ENCODE measurements at regions not wholly inside any gene's neighbourhood (a gene's known extent, or its start where the extent isn't known, plus 50 kb on each side); places are given as distances from the start of the nearest gene placed in this dataset.

DNA sequence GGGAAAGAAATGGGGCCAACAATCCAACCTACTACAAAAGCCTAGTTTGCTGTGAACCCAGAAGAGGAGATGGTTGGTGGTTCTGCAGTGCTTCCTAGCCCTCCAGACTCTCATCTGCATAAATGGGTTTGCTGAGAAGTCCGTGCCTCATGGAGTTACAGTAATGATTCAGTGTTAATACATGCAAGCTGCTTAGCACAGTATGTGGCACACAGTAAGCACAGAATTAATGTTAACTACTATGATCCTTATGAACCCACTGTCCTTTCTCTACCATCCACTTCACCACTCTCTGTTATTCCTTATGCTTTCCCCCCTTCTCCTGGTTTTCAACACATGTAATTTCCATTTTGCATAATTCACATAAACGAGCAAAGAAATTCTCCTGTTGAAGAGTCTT, 100.0 kb downstream of the ACTBL2 start:
- Histone ChIP-seq H2AFZ (ENCODE audit: insufficient read depth, low read depth, low read length, poor library complexity, severe bottlenecking) (no peak overlapping the region), H3K4me1 (ENCODE audit: control insufficient read depth in 1 of 2, insufficient read depth in 2 of 2, low read length in 2 of 2) (no peaks in the 10 kb centered on the region), H3K9me3 (replicated peaks in 1 of 2; ENCODE audit: control insufficient read depth in 1 of 2, insufficient read depth in 1 of 2, low read length in 2 of 2) (no peaks in the 10 kb centered on the region), H3K27me3 (ENCODE audit: control insufficient read depth in 2 of 2, insufficient read depth in 2 of 2, low read length in 2 of 2) (no peaks in the 10 kb centered on the region), H4K20me1 (ENCODE audit: insufficient read depth, low read length) (no peaks in the 10 kb centered on the region), H3K36me3 (replicated peaks in 1 of 2; ENCODE audit: control insufficient read depth in 1 of 2, insufficient read depth in 2 of 2, low read length in 2 of 2) (no peaks in the 10 kb centered on the region), H3K79me2 (ENCODE audit: insufficient read depth, low read length) (no peaks in the 10 kb centered on the region), H3K4me3 (replicated peaks in 1 of 3; ENCODE audit: low read depth in 2 of 3, low read length in 3 of 3) (no peak overlapping the region), H3K4me2 (replicated peaks; ENCODE audit: extremely low read depth, low read length, poor library complexity, severe bottlenecking) (no peak overlapping the region), H3K9ac (ENCODE audit: insufficient read depth, low read length, poor library complexity, severe bottlenecking) (no peak overlapping the region), H3K27ac (ENCODE audit: low read depth in 1 of 2, low read length in 2 of 2) (no peak overlapping the region)
- no CpG with 5 or more reads among the region's 2 CpGs for WGBS (ENCODE audit: insufficient coverage)
- Mint-ChIP-seq H3K9me3 (peaks cover 0 to 8% (median 5%) of the 10 kb centered on the region in 7 donors), H3K27me3 (ENCODE audit: low read depth in 3 of 3) (peaks cover 0 to 3% (median 0%) of the 10 kb centered on the region in 3 donors), H3K4me3 (no peak overlapping the region), H3K36me3 (no peaks in the 10 kb centered on the region), H3K4me1 (peaks cover 2% of the 10 kb centered on the region), H3K27ac (no peak overlapping the region)
- no peak for DNase-seq
- intact Hi-C loops (cut with micrococcal nuclease): no loop called here
- TF ChIP-seq, protein P1, sequence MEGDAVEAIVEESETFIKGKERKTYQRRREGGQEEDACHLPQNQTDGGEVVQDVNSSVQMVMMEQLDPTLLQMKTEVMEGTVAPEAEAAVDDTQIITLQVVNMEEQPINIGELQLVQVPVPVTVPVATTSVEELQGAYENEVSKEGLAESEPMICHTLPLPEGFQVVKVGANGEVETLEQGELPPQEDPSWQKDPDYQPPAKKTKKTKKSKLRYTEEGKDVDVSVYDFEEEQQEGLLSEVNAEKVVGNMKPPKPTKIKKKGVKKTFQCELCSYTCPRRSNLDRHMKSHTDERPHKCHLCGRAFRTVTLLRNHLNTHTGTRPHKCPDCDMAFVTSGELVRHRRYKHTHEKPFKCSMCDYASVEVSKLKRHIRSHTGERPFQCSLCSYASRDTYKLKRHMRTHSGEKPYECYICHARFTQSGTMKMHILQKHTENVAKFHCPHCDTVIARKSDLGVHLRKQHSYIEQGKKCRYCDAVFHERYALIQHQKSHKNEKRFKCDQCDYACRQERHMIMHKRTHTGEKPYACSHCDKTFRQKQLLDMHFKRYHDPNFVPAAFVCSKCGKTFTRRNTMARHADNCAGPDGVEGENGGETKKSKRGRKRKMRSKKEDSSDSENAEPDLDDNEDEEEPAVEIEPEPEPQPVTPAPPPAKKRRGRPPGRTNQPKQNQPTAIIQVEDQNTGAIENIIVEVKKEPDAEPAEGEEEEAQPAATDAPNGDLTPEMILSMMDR (IDR thresholded peaks at IDR 0.05): no peak

DNA sequence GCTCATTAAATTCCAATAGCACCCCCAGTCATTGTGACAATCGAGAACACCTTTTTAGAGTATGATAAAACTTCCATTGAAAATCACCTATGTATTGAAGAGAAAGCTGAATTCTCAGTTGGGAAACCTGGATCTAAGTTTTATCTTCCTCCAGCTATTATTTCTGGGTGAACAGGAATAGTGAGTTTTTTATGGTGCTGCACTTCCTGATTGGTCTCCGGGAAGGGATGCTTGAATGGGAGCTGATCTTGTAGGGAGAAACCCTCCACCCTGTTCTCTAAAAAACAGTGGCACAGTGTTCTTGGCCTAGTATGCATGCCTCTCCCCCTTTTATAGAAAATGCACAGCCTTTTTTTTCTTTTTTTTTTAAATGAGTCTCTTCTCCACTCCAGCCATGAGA, 112.2 kb downstream of the ACTBL2 start:
- Mint-ChIP-seq H3K4me1 (no peaks in the 10 kb centered on the region), H3K27ac (no peak overlapping the region), H3K27me3 (ENCODE audit: low read depth in 3 of 3) (no peaks in the 10 kb centered on the region), H3K9me3 (peaks cover 0 to 2% (median 0%) of the 10 kb centered on the region in 7 donors), H3K36me3 (no peaks in the 10 kb centered on the region), H3K4me3 (no peak overlapping the region)
- Histone ChIP-seq H3K27me3 (ENCODE audit: control insufficient read depth in 2 of 2, insufficient read depth in 2 of 2, low read length in 2 of 2) (no peaks in the 10 kb centered on the region), H3K36me3 (replicated peaks in 1 of 2; ENCODE audit: control insufficient read depth in 1 of 2, insufficient read depth in 2 of 2, low read length in 2 of 2) (no peaks in the 10 kb centered on the region), H3K9ac (ENCODE audit: insufficient read depth, low read length, poor library complexity, severe bottlenecking) (no peak overlapping the region), H3K4me3 (replicated peaks in 1 of 3; ENCODE audit: low read depth in 2 of 3, low read length in 3 of 3) (no peak overlapping the region), H3K79me2 (ENCODE audit: insufficient read depth, low read length) (no peaks in the 10 kb centered on the region), H2AFZ (ENCODE audit: insufficient read depth, low read depth, low read length, poor library complexity, severe bottlenecking) (no peak overlapping the region), H4K20me1 (ENCODE audit: insufficient read depth, low read length) (no peaks in the 10 kb centered on the region), H3K27ac (ENCODE audit: low read depth in 1 of 2, low read length in 2 of 2) (no peak overlapping the region), H3K4me2 (replicated peaks; ENCODE audit: extremely low read depth, low read length, poor library complexity, severe bottlenecking) (no peak overlapping the region), H3K9me3 (replicated peaks in 1 of 2; ENCODE audit: control insufficient read depth in 1 of 2, insufficient read depth in 1 of 2, low read length in 2 of 2) (no peaks in the 10 kb centered on the region), H3K4me1 (ENCODE audit: control insufficient read depth in 1 of 2, insufficient read depth in 2 of 2, low read length in 2 of 2) (no peaks in the 10 kb centered on the region)
- intact Hi-C loops (cut with micrococcal nuclease): no loop called here
- DNase-seq: no peak
- WGBS (ENCODE audit: insufficient coverage): no CpG with 5 or more reads among the region's 2 CpGs
- TF ChIP-seq, protein P1 (IDR thresholded peaks at IDR 0.05): no peak
